WI38 (cell line): ENCODE measurements at regions not wholly inside any gene's neighbourhood (a gene's known extent, or its start where the extent isn't known, plus 50 kb on each side); places are given as distances from the start of the nearest gene placed in this dataset.

Experiments
- H3K4me3 ChIP-seq: 2 replicates; pipeline ENCODE4 v1.5.1; 2011; ENCODE audit warnings: low read depth, mild to moderate bottlenecking, control low read depth, low read length
- CTCF ChIP-seq: IDR thresholded peaks from 2 replicates; pipeline ENCODE4 v1.5.1; 2012; ENCODE audit warnings: low read depth, mild to moderate bottlenecking, control low read depth, low read length

GRCh38 chr18:51371929-51372328, 174.4 kb upstream of the MEX3C start:
- no peak overlapping the region for H3K4me3 ChIP-seq
- TF ChIP-seq CTCF, result no peak

GRCh38 chr18:51382081-51382480, 184.6 kb upstream of the MEX3C start:
- H3K4me3 ChIP-seq, result no peak overlapping the region
- TF ChIP-seq CTCF, result no peak

- TF ChIP-seq CTCF, result no peak
Measured at GRCh38 chr18:51383116-51383515, 185.6 kb upstream of the MEX3C start.

GRCh38 chr18:51383711-51384110, 186.2 kb upstream of the MEX3C start:
- no peak for TF ChIP-seq CTCF
- no peak overlapping the region for H3K4me3 ChIP-seq

More at GRCh38 chr18:51383116-51383515, 185.6 kb upstream of the MEX3C start:
- H3K4me3 ChIP-seq, result no peak overlapping the region

- H3K4me3 ChIP-seq, result no peak overlapping the region
- no peak for TF ChIP-seq CTCF
Measured at GRCh38 chr18:51385270-51385669, 187.8 kb upstream of the MEX3C start.

GRCh38 chr18:51390702-51391101, 193.2 kb upstream of the MEX3C start:
- TF ChIP-seq CTCF, result no peak
- no peak overlapping the region for H3K4me3 ChIP-seq

GRCh38 chr18:51391215-51391614, 193.7 kb upstream of the MEX3C start:
- H3K4me3 ChIP-seq, result no peak overlapping the region
- no peak for TF ChIP-seq CTCF
